ENCODE measurements at regions not wholly inside any gene's neighbourhood (a gene's known extent, or its start where the extent isn't known, plus 50 kb on each side); places are given as distances from the start of the nearest gene placed in this dataset.

DNA sequence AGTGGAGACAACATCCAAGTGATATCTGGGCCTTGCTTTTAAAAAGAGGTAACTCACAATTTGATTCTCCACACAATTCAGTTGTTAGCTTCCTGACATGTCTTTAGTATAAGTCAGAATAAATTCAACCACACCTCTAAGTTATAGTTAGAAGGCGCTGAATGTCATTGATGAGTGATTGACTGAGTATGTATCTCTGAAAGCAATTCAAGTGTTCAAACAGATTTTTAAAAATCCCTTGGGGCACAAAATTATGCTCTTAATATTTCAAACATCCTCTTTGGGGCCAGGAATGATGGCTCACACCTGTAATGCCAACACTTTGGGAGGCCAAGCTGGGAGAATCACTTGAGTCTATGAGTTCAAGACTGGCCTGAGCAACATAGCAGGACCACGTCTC is 137.0 kb upstream of the PRR20A start:
- no peak for DNase-seq (ENCODE audit: low read depth, low spot score)
- dilution Hi-C loops (cut with MboI; ENCODE audit: extremely low pct_ligation_motif_present, low sequenced_read_pairs), result no loop called here
- no TSS peak for BruUV-seq (replicated peaks)

DNA sequence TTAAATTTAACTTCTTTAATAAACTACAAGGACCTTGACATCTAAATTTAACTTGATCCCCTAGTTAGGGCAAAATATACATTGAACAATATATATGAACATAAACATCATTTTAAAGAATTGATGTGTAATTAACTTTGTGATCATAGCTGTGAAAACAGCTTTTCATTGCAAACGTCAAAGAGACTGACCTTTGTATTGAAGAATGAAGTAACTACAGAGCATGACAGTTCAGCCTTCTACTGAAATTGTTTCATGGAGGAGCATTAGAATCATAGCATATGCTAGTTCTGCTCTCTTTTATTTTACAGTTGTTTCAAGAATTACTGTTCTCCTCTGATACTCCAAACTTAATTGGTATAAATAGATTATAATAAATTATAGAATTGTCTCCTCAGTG is 123.4 kb upstream of the PRR20A start:
- H3K36me3 ChIP-seq (ENCODE audit: control insufficient read depth in 2 of 2, extremely low read depth in 1 of 2, insufficient read depth in 2 of 2, low read length in 2 of 2), result no peaks in the 10 kb centered on the region
- CTCF ChIA-PET, result no interaction called here
- no peaks in the 10 kb centered on the region for H3K9me1 ChIP-seq (replicated peaks; ENCODE audit: control insufficient read depth, extremely low read depth, insufficient read depth, low read length)
- H3K9me3 ChIP-seq (replicated peaks; ENCODE audit: control insufficient read depth, insufficient read depth, low read length), result no peaks in the 10 kb centered on the region
- DNase-seq (ENCODE audit: low read depth, low spot score) (no peak), FAIRE-seq (no peak)
- H4K20me1 ChIP-seq (replicated peaks; ENCODE audit: control insufficient read depth, extremely low read depth, insufficient read depth, low read length), result no peaks in the 10 kb centered on the region
- no peak overlapping the region for H3K4me2 ChIP-seq (ENCODE audit: insufficient read depth, low read length)
- intact Hi-C loops (cut with micrococcal nuclease) (no loop called here), dilution Hi-C loops (cut with MboI; ENCODE audit: extremely low pct_ligation_motif_present, low sequenced_read_pairs) (no loop called here)
- no peak overlapping the region for H3K9ac ChIP-seq (replicated peaks; ENCODE audit: extremely low read depth, insufficient read depth, low read length)
- H3K4me1 ChIP-seq (ENCODE audit: control insufficient read depth, extremely low read depth, insufficient read depth, low read length), result no peaks in the 10 kb centered on the region
- no peak overlapping the region for H3K4me3 ChIP-seq (replicated peaks in 1 of 3; ENCODE audit: insufficient read depth in 1 of 3, low read depth in 1 of 3, low read length in 3 of 3)
- TF ChIP-seq POLR2A (IDR thresholded peaks at IDR 0.05; ENCODE audit: low read depth, low read length), result no peak
- H3K27ac ChIP-seq (ENCODE audit: insufficient read depth, low read depth, low read length), result no peak overlapping the region
- no peaks in the 10 kb centered on the region for H3K27me3 ChIP-seq (ENCODE audit: control insufficient read depth in 2 of 2, insufficient read depth in 2 of 2, low read length in 2 of 2)
- POLR2A ChIA-PET, result no interaction called here
- H3K79me2 ChIP-seq (ENCODE audit: control insufficient read depth, insufficient read depth, low read length), result no peaks in the 10 kb centered on the region
- BruUV-seq (replicated peaks), result no TSS peak
- H2AFZ ChIP-seq (ENCODE audit: low read depth, low read length), result no peak overlapping the region

More for the DNA sequence above, 137.0 kb upstream of the PRR20A start:
- Histone ChIP-seq H3K27ac (ENCODE audit: insufficient read depth, low read depth, low read length) (no peak overlapping the region), H3K9ac (replicated peaks; ENCODE audit: extremely low read depth, insufficient read depth, low read length) (no peak overlapping the region), H3K4me1 (ENCODE audit: control insufficient read depth, extremely low read depth, insufficient read depth, low read length) (no peaks in the 10 kb centered on the region), H3K9me3 (replicated peaks; ENCODE audit: control insufficient read depth, insufficient read depth, low read length) (no peaks in the 10 kb centered on the region), H2AFZ (ENCODE audit: low read depth, low read length) (no peak overlapping the region), H3K9me1 (replicated peaks; ENCODE audit: control insufficient read depth, extremely low read depth, insufficient read depth, low read length) (no peaks in the 10 kb centered on the region), H3K4me2 (ENCODE audit: insufficient read depth, low read length) (no peak overlapping the region), H3K4me3 (replicated peaks in 1 of 3; ENCODE audit: insufficient read depth in 1 of 3, low read depth in 1 of 3, low read length in 3 of 3) (no peak overlapping the region), H3K36me3 (ENCODE audit: control insufficient read depth in 2 of 2, extremely low read depth in 1 of 2, insufficient read depth in 2 of 2, low read length in 2 of 2) (no peaks in the 10 kb centered on the region), H4K20me1 (replicated peaks; ENCODE audit: control insufficient read depth, extremely low read depth, insufficient read depth, low read length) (no peaks in the 10 kb centered on the region), H3K27me3 (ENCODE audit: control insufficient read depth in 2 of 2, insufficient read depth in 2 of 2, low read length in 2 of 2) (no peaks in the 10 kb centered on the region), H3K79me2 (ENCODE audit: control insufficient read depth, insufficient read depth, low read length) (no peaks in the 10 kb centered on the region)
- TF ChIP-seq MYC (IDR thresholded peaks at IDR 0.05; ENCODE audit: low read depth, low read length) (no peak), EZH2 (IDR thresholded peaks at IDR 0.05; ENCODE audit: borderline replicate concordance, low read depth, low read length, severe bottlenecking) (no peak), FOS (IDR thresholded peaks at IDR 0.05; ENCODE audit: borderline replicate concordance, insufficient read depth, low read length) (no peak)
- TF ChIP-seq, protein P1, sequence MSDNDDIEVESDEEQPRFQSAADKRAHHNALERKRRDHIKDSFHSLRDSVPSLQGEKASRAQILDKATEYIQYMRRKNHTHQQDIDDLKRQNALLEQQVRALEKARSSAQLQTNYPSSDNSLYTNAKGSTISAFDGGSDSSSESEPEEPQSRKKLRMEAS (IDR thresholded peaks at IDR 0.05; ENCODE audit: insufficient read depth, insufficient read length), result no peak
- ChIA-PET POLR2A (no interaction called here), CTCF (no interaction called here)
- intact Hi-C loops (cut with micrococcal nuclease), result no loop called here
- FAIRE-seq, result no peak
